ENCODE measurements at regions not wholly inside any gene's neighbourhood (a gene's known extent, or its start where the extent isn't known, plus 50 kb on each side); places are given as distances from the start of the nearest gene placed in this dataset.
A peak's percentile ranks its signal among the peaks of the same experiment; 100 is the strongest.

GRCh38 chr9:14480526-14480925, 166.6 kb upstream of the NFIB start (continued):
- TF ChIP-seq ETS1 (IDR thresholded peaks at IDR 0.05): no peak
- TF ChIP-seq NANOG (IDR thresholded peaks at IDR 0.05; ENCODE audit: borderline replicate concordance): no peak
- TF ChIP-seq REST (IDR thresholded peaks at IDR 0.05; ENCODE audit: unreplicated experiment): no peak

GRCh38 chr9:14479163-14479560, 165.2 kb upstream of the NFIB start:
- ATAC-seq: no peak
- H3K36me3 Mint-ChIP-seq (ENCODE audit: low read depth): no peaks in the 10 kb centered on the region; the same call in 2 of the 3 replicates
- no peaks in the 10 kb centered on the region for H3K36me3 ChIP-seq (ENCODE audit: insufficient read depth)
- peak overlapping the region; percentile 71; the same call in 1 of the 2 replicates for H3K27ac Mint-ChIP-seq
- H3K27me3 Mint-ChIP-seq (ENCODE audit: insufficient read depth, low read depth, poor library complexity): peaks cover 3% of the 10 kb centered on the region
- no peaks in the 10 kb centered on the region for H3K9me3 Mint-ChIP-seq
- peaks cover 9% of the 10 kb centered on the region for H3K4me1 ChIP-seq (ENCODE audit: insufficient read depth)
- no peak overlapping the region for H3K27ac ChIP-seq (ENCODE audit: low read depth)
- H3K4me2 ChIP-seq: peak overlapping the region; percentile 49; the same call in 1 of the 2 replicates
- H3F3A ChIP-seq (replicated peaks; ENCODE audit: low read depth): no peaks in the 10 kb centered on the region
- peak overlapping the region; percentile 90 for H2AFZ ChIP-seq
- no peaks in the 10 kb centered on the region for H3K79me2 ChIP-seq (replicated peaks; ENCODE audit: insufficient read depth)
- H3K4me1 Mint-ChIP-seq: peaks cover 28% of the 10 kb centered on the region
- H3K27me3 ChIP-seq (ENCODE audit: insufficient read depth): no peaks in the 10 kb centered on the region
- no peak overlapping the region for H3K4me3 Mint-ChIP-seq
- H4K20me1 ChIP-seq (replicated peaks; ENCODE audit: insufficient read depth): no peaks in the 10 kb centered on the region
- H3K4me3 ChIP-seq: no peak overlapping the region
- no peak for DNase-seq (ENCODE audit: low spot score)
- H3K9me2 ChIP-seq (ENCODE audit: insufficient read depth): peaks cover 12% of the 10 kb centered on the region; the same call in 1 of the 2 replicates
- TF ChIP-seq ZNF114 (CRISPR knock-in tag; IDR thresholded peaks at IDR 0.05): no peak
- TF ChIP-seq EZH2phosphoT487 (IDR thresholded peaks at IDR 0.05; ENCODE audit: unreplicated experiment): no peak
- TF ChIP-seq CTCF (conservative IDR thresholded peaks at IDR 0.05; ENCODE audit: low read depth in 2 of 2): no peak
- TF ChIP-seq ZNF331 (CRISPR knock-in tag; IDR thresholded peaks at IDR 0.05; ENCODE audit: low read depth): no peak
- no peak for TF ChIP-seq ZNF462 (CRISPR knock-in tag; IDR thresholded peaks at IDR 0.05)
- no peak for TF ChIP-seq JUNB (IDR thresholded peaks at IDR 0.05; ENCODE audit: unreplicated experiment)
- no peak for TF ChIP-seq STAT1 (IDR thresholded peaks at IDR 0.05; ENCODE audit: unreplicated experiment)
- TF ChIP-seq NANOG (IDR thresholded peaks at IDR 0.05; ENCODE audit: borderline replicate concordance): no peak
- no peak for TF ChIP-seq ETS1 (IDR thresholded peaks at IDR 0.05)
- no peak for TF ChIP-seq CREB1 (CRISPR knock-in tag; IDR thresholded peaks at IDR 0.05; ENCODE audit: low read depth)
